ENCODE measurements at regions not wholly inside any gene's neighbourhood (a gene's known extent, or its start where the extent isn't known, plus 50 kb on each side); places are given as distances from the start of the nearest gene placed in this dataset.
"Not testable (repeated sequence)": the region's sequence is repeated elsewhere in the genome, so short reads cannot be mapped to it uniquely, and the experiment has no call there.

DNA sequence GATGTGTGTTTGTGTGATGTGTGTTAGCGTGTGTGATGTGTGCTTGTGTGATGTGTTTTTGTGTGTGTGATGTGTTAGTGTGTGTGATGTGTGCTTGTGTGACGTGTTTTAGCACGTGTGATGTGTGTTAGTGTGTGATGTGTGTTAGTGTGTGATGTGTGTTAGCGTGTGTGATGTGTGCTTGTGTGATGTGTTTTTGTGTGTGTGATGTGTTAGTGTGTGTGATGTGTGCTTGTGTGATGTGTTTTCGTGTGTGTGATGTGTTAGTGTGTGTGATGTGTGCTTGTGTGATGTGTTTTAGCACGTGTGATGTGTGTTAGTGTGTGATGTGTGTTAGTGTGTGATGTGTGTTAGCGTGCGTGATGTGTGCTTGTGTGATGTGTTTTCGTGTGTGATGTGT is 69.0 kb upstream of the CFAP46 start:
- not testable (repeated sequence) for TF ChIP-seq CTCF (IDR thresholded peaks at IDR 0.05; ENCODE audit: extremely low read depth in 1 of 2, insufficient read depth in 1 of 2, low read depth in 1 of 2, low read length in 2 of 2); POLR2A (IDR thresholded peaks at IDR 0.05; ENCODE audit: low read depth, low read length); EZH2 (IDR thresholded peaks at IDR 0.05; ENCODE audit: borderline replicate concordance, low read depth, low read length, severe bottlenecking)

Measured in endothelial cell of umbilical vein (primary cell).